H9 (cell line): ENCODE measurements at regions not wholly inside any gene's neighbourhood (a gene's known extent, or its start where the extent isn't known, plus 50 kb on each side); places are given as distances from the start of the nearest gene placed in this dataset.

Experiments
- DNase-seq: peaks from one replicate; pipeline ENCODE4 v3.0.0-alpha.2; 2017
- H2AFZ ChIP-seq: one replicate; pipeline ENCODE4 v1.6.1; 2013; ENCODE audit warnings: mild to moderate bottlenecking, low read length, control low read depth, moderate library complexity
- H2AK5ac ChIP-seq: 2 replicates; pipeline ENCODE4 v1.6.1; 2013; ENCODE audit warnings: low read length, control low read depth, mixed read lengths; ENCODE audit not compliant: insufficient read length
- H2BK120ac ChIP-seq: one replicate; pipeline ENCODE4 v1.6.1; 2013; ENCODE audit warnings: low read depth, mild to moderate bottlenecking, low read length, control low read depth, inconsistent platforms; ENCODE audit not compliant: poor library complexity, severe bottlenecking
- H2BK12ac ChIP-seq: 2 replicates; pipeline ENCODE4 v1.6.1; 2013; ENCODE audit warnings: low read length, control low read depth, mixed read lengths, low read depth; ENCODE audit not compliant: insufficient read length
- H2BK15ac ChIP-seq: 2 replicates; pipeline ENCODE4 v1.6.1; 2013; ENCODE audit warnings: low read depth, low read length, control low read depth
- H2BK20ac ChIP-seq: one replicate; pipeline ENCODE4 v1.6.1; 2013; ENCODE audit warnings: low read depth, mild to moderate bottlenecking, low read length, control low read depth, inconsistent platforms; ENCODE audit not compliant: poor library complexity, severe bottlenecking
- H2BK5ac ChIP-seq: 2 replicates; pipeline ENCODE4 v1.6.1; 2013; ENCODE audit warnings: low read length, control low read depth, mixed read lengths; ENCODE audit not compliant: insufficient read length
- H3K14ac ChIP-seq: 2 replicates; pipeline ENCODE4 v1.6.1; 2013; ENCODE audit warnings: low read length, control low read depth; ENCODE audit not compliant: insufficient read depth
- H3K18ac ChIP-seq: 2 replicates; pipeline ENCODE4 v1.6.1; 2013; ENCODE audit warnings: low read depth, mild to moderate bottlenecking, mixed read lengths, low read length, control low read depth; ENCODE audit not compliant: insufficient read length
- H3K23ac ChIP-seq: 2 replicates; pipeline ENCODE4 v1.6.1; 2013; ENCODE audit warnings: low read length, control low read depth, mixed read lengths, low read depth; ENCODE audit not compliant: insufficient read length
- H3K23me2 ChIP-seq: 2 replicates; pipeline ENCODE4 v1.6.1; 2013; ENCODE audit warnings: low read depth, mild to moderate bottlenecking, mixed read lengths, low read length, control low read depth; ENCODE audit not compliant: insufficient read length, poor library complexity, severe bottlenecking
- H3K27ac ChIP-seq: 2 replicates; pipeline ENCODE4 v1.5.1; 2013; ENCODE audit warnings: low read length, control low read depth, mixed read lengths, low read depth; ENCODE audit not compliant: insufficient read length
- H3K27me3 ChIP-seq: 2 replicates; pipeline ENCODE4 v1.6.1; 2013; ENCODE audit warnings: low read length, control low read depth, inconsistent platforms; ENCODE audit not compliant: insufficient read depth
- H3K4ac ChIP-seq: 2 replicates; pipeline ENCODE4 v1.6.1; 2013; ENCODE audit warnings: low read depth, mild to moderate bottlenecking, control low read depth, inconsistent platforms, low read length, moderate library complexity
- H3K4me1 ChIP-seq: 2 replicates; pipeline ENCODE4 v1.6.1; 2013; ENCODE audit warnings: low read length, control low read depth, inconsistent platforms; ENCODE audit not compliant: insufficient read depth
- H3K4me2 ChIP-seq: 2 replicates; pipeline ENCODE4 v1.6.1; 2013; ENCODE audit warnings: low read length, control low read depth, mixed read lengths; ENCODE audit not compliant: insufficient read length, insufficient read depth
- H3K56ac ChIP-seq: 2 replicates; pipeline ENCODE4 v1.6.1; 2013; ENCODE audit warnings: low read depth, mild to moderate bottlenecking, mixed read lengths, low read length, control low read depth; ENCODE audit not compliant: insufficient read length
- H3K79me1 ChIP-seq: 2 replicates; pipeline ENCODE4 v1.6.1; 2013; ENCODE audit warnings: low read depth, mild to moderate bottlenecking, moderate library complexity, low read length, control low read depth, inconsistent platforms; ENCODE audit not compliant: insufficient read depth, poor library complexity, severe bottlenecking
- H3K79me2 ChIP-seq: 2 replicates; pipeline ENCODE4 v1.6.1; 2013; ENCODE audit warnings: low read length, control low read depth, inconsistent platforms; ENCODE audit not compliant: insufficient read depth
- H3K9ac ChIP-seq: 2 replicates; pipeline ENCODE4 v1.6.1; 2013; ENCODE audit warnings: low read length, control low read depth, mixed read lengths; ENCODE audit not compliant: insufficient read length; ENCODE audit errors: extremely low read depth
- H3K9me3 ChIP-seq: one replicate; pipeline ENCODE4 v1.6.1; 2013; ENCODE audit warnings: low read depth, low read length, inconsistent platforms; ENCODE audit not compliant: control insufficient read depth
- H3T11ph ChIP-seq: one replicate; pipeline ENCODE4 v1.6.1; 2013; ENCODE audit warnings: mild to moderate bottlenecking, low read length, control low read depth, inconsistent platforms
- H4K20me1 ChIP-seq: one replicate; pipeline ENCODE4 v1.6.1; 2013; ENCODE audit not compliant: control insufficient read depth, insufficient read length, insufficient read depth
- H4K5ac ChIP-seq: 2 replicates; pipeline ENCODE4 v1.6.1; 2013; ENCODE audit warnings: low read depth, mild to moderate bottlenecking, mixed read lengths, low read length, control low read depth; ENCODE audit not compliant: insufficient read length
- H4K8ac ChIP-seq: replicated peaks from 2 replicates; pipeline ENCODE4 v1.6.1; 2013; ENCODE audit warnings: low read length, control low read depth, mixed read lengths, low read depth; ENCODE audit not compliant: insufficient read length
- H4K91ac ChIP-seq: 2 replicates; pipeline ENCODE4 v1.6.1; 2013; ENCODE audit warnings: low read depth, mild to moderate bottlenecking, moderate library complexity, mixed read lengths, low read length, control low read depth; ENCODE audit not compliant: insufficient read length
- H3K27ac Mint-ChIP-seq, 3 experiments: 2 replicates in 2 of 3; 3 replicates in 1 of 3; pipeline ENCODE4 v1.8.0; 2020 to 2021; ENCODE audit warnings: mixed read lengths in 3 of 3, mild to moderate bottlenecking in 1 of 3, moderate library complexity in 1 of 3
- H3K27me3 Mint-ChIP-seq: 2 replicates; pipeline ENCODE4 v1.8.0; 2021; ENCODE audit warnings: low read depth, mild to moderate bottlenecking, moderate library complexity, mixed read lengths
- H3K36me3 Mint-ChIP-seq, 3 experiments: 2 replicates in 2 of 3; 3 replicates in 1 of 3; pipeline ENCODE4 v1.8.0; 2020 to 2021; ENCODE audit warnings: low read depth in 3 of 3, mixed read lengths in 3 of 3; ENCODE audit not compliant: insufficient read depth in 1 of 3
- H3K4me1 Mint-ChIP-seq, 2 experiments: 2 replicates each; pipeline ENCODE4 v1.8.0; 2020; ENCODE audit warnings: mixed read lengths in 2 of 2
- H3K4me3 Mint-ChIP-seq, 2 experiments: 2 replicates in 1 of 2; 3 replicates in 1 of 2; pipeline ENCODE4 v1.8.0; 2020 to 2021; ENCODE audit warnings: mild to moderate bottlenecking in 2 of 2, mixed read lengths in 2 of 2, moderate library complexity in 1 of 2
- H3K9me3 Mint-ChIP-seq, 2 experiments: 2 replicates in 1 of 2; 3 replicates in 1 of 2; pipeline ENCODE4 v1.8.0; 2020; ENCODE audit warnings: mild to moderate bottlenecking in 2 of 2, mixed read lengths in 2 of 2, moderate library complexity in 1 of 2
- WGBS: extraction: QIAGEN DNeasy Blood & Tissue Kit; methylation state at CpG from one replicate; pipeline ENCODE4 v1.1.7; 2013; ENCODE audit warnings: missing lambda C conversion rate, low lambda C conversion rate, mixed read lengths; ENCODE audit not compliant: insufficient read length; ENCODE audit errors: extremely low coverage; 5-methylcytosine and 5-hydroxymethylcytosine counted together
- TF ChIP-seq, protein P1 (sequence below): fragments of 200-600 bp; sonication (generic); conservative IDR thresholded peaks from 3 replicates; pipeline ENCODE4 v1.8.0; 2021; ENCODE audit warnings: antibody characterized with exemption, mild to moderate bottlenecking

- Histone ChIP-seq H3T11ph (no peak overlapping the region), H2BK20ac (no peak overlapping the region), H4K5ac (no peak overlapping the region), H3K4ac (no peak overlapping the region), H2AK5ac (no peak overlapping the region), H3K14ac (no peak overlapping the region), H2AFZ (no peak overlapping the region), H4K20me1 (no peaks in the 10 kb centered on the region), H2BK120ac (no peak overlapping the region), H3K9me3 (peaks cover 20% of the 10 kb centered on the region), H3K27me3 (no peaks in the 10 kb centered on the region), H2BK5ac (no peak overlapping the region), H3K27ac (no peak overlapping the region), H3K79me2 (no peaks in the 10 kb centered on the region), H3K9ac (no peak overlapping the region), H3K4me2 (no peak overlapping the region), H3K23ac (no peak overlapping the region), H2BK15ac (no peak overlapping the region), H4K91ac (no peak overlapping the region), H3K18ac (no peak overlapping the region), H3K79me1 (no peaks in the 10 kb centered on the region), H3K23me2 (no peaks in the 10 kb centered on the region), H3K4me1 (no peaks in the 10 kb centered on the region), H3K56ac (no peak overlapping the region), H2BK12ac (no peak overlapping the region), H4K8ac (no peak overlapping the region)
- Mint-ChIP-seq H3K27me3 (peaks cover 6% of the 10 kb centered on the region), H3K9me3 (peaks cover 42 to 48% of the 10 kb centered on the region in 2 experiments), H3K4me3 (no peak overlapping the region), H3K36me3 (peaks cover 41 to 63% (median 44%) of the 10 kb centered on the region in 3 experiments), H3K4me1 (no peaks in the 10 kb centered on the region), H3K27ac (no peak overlapping the region)
- no peak for DNase-seq
- TF ChIP-seq, protein P1, sequence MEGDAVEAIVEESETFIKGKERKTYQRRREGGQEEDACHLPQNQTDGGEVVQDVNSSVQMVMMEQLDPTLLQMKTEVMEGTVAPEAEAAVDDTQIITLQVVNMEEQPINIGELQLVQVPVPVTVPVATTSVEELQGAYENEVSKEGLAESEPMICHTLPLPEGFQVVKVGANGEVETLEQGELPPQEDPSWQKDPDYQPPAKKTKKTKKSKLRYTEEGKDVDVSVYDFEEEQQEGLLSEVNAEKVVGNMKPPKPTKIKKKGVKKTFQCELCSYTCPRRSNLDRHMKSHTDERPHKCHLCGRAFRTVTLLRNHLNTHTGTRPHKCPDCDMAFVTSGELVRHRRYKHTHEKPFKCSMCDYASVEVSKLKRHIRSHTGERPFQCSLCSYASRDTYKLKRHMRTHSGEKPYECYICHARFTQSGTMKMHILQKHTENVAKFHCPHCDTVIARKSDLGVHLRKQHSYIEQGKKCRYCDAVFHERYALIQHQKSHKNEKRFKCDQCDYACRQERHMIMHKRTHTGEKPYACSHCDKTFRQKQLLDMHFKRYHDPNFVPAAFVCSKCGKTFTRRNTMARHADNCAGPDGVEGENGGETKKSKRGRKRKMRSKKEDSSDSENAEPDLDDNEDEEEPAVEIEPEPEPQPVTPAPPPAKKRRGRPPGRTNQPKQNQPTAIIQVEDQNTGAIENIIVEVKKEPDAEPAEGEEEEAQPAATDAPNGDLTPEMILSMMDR: no peak
- no CpG with 5 or more reads among the region's 3 CpGs for WGBS
Measured at GRCh38 chr10:16256336-16256735, 180.5 kb upstream of the PTER start.
